ENCODE measurements at regions not wholly inside any gene's neighbourhood (a gene's known extent, or its start where the extent isn't known, plus 50 kb on each side); places are given as distances from the start of the nearest gene placed in this dataset.

DNA sequence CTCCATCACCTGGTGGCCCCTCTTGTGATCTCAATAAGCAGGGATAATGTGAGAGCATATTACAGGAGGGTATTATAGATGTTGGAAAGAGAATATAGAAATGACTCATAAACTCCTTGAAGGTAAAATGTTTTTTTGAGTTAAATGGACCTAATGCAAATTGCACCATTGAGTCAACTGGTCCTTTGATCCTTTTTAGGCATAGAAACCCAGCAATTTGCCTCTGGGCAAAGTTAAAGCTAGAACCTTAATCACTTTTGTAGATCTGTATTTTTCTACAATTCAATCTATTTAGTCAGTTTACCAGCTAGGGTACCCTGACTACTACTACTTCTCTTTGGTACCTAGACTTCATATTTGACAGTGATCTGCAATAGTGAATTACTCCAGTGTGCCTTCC is 71.8 kb upstream of the RNF152 start:
- Histone ChIP-seq H3K9me3 (no peaks in the 10 kb centered on the region), H3K36me3 (no peaks in the 10 kb centered on the region), H3K4me3 (no peak overlapping the region), H3K4me1 (peaks cover 9 to 17% of the 10 kb centered on the region in 2 donors), H3K27me3 (no peaks in the 10 kb centered on the region), H3K27ac (peak overlapping the region; percentile 31 to 77)
- TF ChIP-seq, protein P1, sequence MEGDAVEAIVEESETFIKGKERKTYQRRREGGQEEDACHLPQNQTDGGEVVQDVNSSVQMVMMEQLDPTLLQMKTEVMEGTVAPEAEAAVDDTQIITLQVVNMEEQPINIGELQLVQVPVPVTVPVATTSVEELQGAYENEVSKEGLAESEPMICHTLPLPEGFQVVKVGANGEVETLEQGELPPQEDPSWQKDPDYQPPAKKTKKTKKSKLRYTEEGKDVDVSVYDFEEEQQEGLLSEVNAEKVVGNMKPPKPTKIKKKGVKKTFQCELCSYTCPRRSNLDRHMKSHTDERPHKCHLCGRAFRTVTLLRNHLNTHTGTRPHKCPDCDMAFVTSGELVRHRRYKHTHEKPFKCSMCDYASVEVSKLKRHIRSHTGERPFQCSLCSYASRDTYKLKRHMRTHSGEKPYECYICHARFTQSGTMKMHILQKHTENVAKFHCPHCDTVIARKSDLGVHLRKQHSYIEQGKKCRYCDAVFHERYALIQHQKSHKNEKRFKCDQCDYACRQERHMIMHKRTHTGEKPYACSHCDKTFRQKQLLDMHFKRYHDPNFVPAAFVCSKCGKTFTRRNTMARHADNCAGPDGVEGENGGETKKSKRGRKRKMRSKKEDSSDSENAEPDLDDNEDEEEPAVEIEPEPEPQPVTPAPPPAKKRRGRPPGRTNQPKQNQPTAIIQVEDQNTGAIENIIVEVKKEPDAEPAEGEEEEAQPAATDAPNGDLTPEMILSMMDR (IDR thresholded peaks at IDR 0.05), result no peak
- no peak for DNase-seq (ENCODE audit: low spot score in 2 of 2)
- intact Hi-C loops (cut with DNase I), result loop anchor here (2.0 kb wide), 1 partner anchor 16 kb away; no protein-coding TSS in a partner anchor

DNA sequence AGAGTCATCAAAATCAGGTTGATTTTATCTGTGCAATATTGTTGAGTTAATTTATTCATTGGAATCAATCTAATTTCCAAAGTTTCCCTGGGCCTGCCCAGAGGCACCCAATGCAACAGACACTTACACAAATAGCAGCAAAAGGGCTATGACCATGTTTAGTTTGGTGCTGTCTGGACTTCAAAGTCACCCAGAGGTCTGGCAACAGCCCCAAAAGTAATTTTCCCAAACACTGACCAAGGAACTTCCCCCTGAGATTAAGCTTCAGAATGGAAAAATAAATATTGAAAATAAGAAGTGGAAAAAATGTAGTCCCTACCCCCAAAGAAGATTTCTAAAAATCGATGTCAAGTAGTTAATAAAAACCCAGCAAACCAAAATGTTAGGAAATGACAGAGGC is 70.9 kb upstream of the RNF152 start:
- no peaks in the 10 kb centered on the region for H3K27me3 ChIP-seq
- H3K9me3 ChIP-seq, result no peaks in the 10 kb centered on the region
- TF ChIP-seq, protein P1 (IDR thresholded peaks at IDR 0.05), result no peak
- H3K4me1 ChIP-seq, result peaks cover 14 to 17% of the 10 kb centered on the region in 2 donors
- no peak for DNase-seq (ENCODE audit: low spot score in 2 of 2)
- peak overlapping the region; percentile 31 to 77 for H3K27ac ChIP-seq
- no peaks in the 10 kb centered on the region for H3K36me3 ChIP-seq
- H3K4me3 ChIP-seq, result no peak overlapping the region
- intact Hi-C loops (cut with DNase I), result loop anchor here (2.0 kb wide), 1 partner anchor 15 kb away; no protein-coding TSS in a partner anchor

DNA sequence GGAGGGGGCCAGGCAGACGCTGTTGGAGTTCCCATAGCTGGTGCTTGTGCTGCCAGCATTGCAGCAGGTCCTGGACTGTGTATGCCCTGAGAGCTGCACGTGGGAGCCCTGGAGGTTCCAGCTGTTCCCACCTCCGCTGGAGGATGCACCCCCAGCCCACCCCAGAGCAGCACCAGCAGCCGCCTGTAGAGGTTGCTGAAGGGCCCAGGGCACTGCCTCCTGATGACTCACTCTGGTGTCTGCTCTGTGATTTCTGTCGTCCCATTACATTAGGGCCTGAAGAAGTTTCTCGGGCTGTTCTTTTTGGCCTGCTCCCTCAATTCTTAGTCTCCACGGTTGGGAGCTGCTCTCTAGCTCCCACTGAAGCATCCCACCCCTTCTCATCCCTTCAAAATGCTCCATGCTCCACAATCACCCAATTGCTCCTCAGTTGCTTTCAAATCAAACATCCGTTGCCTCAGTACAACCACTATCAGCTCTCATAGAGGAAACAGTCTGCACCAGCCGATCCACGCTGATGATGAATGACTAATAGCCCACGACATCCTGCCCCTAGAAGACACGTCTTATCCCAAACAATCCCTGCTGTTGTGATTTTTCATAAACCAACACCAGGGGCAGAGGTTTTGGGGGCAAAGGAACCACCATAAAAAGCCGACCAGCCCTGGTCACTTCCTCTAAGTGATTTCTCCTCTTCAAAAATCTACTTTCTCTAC is 65.2 kb upstream of the RNF152 start:
- H3K4me1 ChIP-seq, result peaks cover 2 to 5% of the 10 kb centered on the region in 2 donors
- DNase-seq (ENCODE audit: low spot score in 2 of 2), result no peak
- intact Hi-C loops (cut with DNase I), result no loop called here
- H3K9me3 ChIP-seq, result no peaks in the 10 kb centered on the region
- H3K36me3 ChIP-seq, result no peaks in the 10 kb centered on the region
- no peaks in the 10 kb centered on the region for H3K27me3 ChIP-seq
- TF ChIP-seq, protein P1 (IDR thresholded peaks at IDR 0.05), result peak in 2 of 3 experiments; percentile 7
- no peak overlapping the region for H3K27ac ChIP-seq
- no peak overlapping the region for H3K4me3 ChIP-seq

DNA sequence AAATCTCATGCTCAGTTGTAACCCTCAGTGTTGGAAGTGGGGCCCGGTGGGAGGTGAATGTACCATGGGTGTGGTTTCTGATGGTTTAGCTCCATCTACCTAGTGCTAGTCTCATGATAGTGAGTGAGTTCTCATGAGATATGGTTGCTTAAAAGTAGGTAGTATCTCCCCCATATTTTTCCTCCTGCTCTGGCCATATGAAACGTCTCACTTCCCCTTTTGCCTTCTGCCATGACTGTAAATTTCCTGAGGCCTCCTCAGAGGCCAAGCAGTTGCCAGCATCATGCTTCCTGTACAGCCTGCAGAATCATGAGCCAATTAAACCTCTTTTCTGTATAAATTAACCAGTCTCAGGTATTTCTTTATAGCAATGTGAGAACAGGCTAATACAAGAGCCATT is 62.8 kb upstream of the RNF152 start:
- no peak for DNase-seq (ENCODE audit: low spot score in 2 of 2)
- Histone ChIP-seq H3K36me3 (no peaks in the 10 kb centered on the region), H3K4me1 (peaks cover 5% of the 10 kb centered on the region in 2 donors), H3K4me3 (no peak overlapping the region), H3K9me3 (no peaks in the 10 kb centered on the region), H3K27ac (no peak overlapping the region), H3K27me3 (no peaks in the 10 kb centered on the region)
- TF ChIP-seq, protein P1 (IDR thresholded peaks at IDR 0.05), result no peak
- intact Hi-C loops (cut with DNase I), result no loop called here

DNA sequence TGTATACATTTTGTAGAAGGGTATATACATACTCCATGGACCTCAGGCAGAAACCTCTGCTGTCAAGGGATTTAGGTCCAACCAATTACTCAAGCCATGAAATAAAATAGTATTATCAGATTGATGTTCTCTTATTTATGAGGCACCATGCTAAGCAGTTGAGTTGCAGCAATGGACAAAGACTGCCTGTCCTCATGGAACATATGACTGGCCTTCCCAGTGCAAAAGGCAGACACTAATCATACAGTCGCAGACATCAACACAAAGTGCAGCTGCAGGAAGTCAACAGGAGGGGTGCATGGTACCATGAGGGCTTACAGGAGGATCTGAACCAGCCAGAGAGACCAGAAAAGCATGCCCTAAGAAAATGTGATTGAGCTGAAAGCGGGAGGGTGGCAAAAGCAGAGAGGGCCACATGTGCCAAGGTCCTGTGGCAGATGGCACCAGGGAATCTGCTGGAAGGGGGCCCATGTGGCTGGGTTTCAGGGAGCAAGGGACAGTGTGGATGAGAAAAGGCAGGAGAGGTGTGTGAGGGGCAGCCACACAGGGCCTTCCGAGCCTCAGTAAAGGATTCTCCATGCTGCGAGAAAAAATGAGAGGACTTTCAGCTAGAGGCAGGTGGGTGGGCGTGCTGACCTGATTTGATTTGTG is 61.4 kb upstream of the RNF152 start:
- Histone ChIP-seq H3K4me1 (peaks cover 2 to 14% of the 10 kb centered on the region in 2 donors), H3K9me3 (no peaks in the 10 kb centered on the region), H3K27me3 (no peaks in the 10 kb centered on the region), H3K36me3 (no peaks in the 10 kb centered on the region), H3K27ac (no peak overlapping the region), H3K4me3 (no peak overlapping the region)
- DNase-seq (ENCODE audit: low spot score in 2 of 2), result no peak
- TF ChIP-seq, protein P1 (IDR thresholded peaks at IDR 0.05), result no peak
- intact Hi-C loops (cut with DNase I), result no loop called here

Measured in ascending aorta (tissue), 2 donors.